Muscle of arm (tissue), 1 donor: ENCODE measurements at regions not wholly inside any gene's neighbourhood (a gene's known extent, or its start where the extent isn't known, plus 50 kb on each side); places are given as distances from the start of the nearest gene placed in this dataset.

Experiments used
- DNase-seq: peaks from one replicate; pipeline ENCODE4 v3.0.0-alpha.2; 2013

- DNase-seq, result no peak
Measured at GRCh38 chr10:113291413-113291812, 261.4 kb upstream of the HABP2 start.

- DNase-seq, result no peak
Measured at GRCh38 chr10:113292086-113292485, 260.8 kb upstream of the HABP2 start.

DNA sequence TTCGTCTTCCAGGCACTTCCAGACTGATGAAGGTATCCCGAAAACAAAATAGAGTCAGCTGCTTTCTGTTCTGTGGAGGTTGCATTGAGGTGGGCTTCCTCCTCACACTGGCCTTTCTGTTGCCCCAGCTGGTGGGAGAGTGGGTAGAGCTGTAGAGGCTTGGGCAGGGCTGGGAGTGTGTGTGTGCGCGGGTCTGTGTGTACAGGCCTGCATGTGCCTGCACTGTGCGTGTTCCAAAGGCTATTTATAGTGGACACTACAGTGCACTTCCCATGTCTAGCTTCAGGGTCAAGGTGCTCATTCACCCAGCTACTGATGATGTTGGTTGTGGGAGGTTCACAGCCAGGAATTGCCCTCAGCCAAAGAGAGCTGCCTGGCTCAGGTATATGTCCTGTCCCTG lies 260.1 kb upstream of the HABP2 start:
- DNase-seq, result no peak

DNA sequence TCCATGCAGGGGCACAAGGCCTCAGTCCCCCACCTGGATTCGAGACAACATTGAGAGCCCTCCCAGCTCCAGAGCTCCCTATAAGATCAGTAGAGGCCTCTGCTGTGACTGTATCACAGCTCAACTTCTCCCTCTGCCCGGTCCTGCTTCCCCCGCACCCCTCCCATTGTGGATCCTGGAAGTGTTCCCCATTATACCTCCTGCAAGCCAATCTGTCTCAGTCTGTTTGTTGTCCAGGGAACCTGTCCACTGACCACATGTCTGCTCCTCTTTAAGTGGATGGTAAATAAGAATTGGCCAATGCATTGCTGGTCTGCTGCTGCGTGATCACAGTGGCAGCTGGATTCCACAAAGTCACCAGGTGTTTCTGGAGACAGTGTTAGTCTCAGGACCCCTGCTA lies 259.7 kb upstream of the HABP2 start:
- DNase-seq, result no peak

DNA sequence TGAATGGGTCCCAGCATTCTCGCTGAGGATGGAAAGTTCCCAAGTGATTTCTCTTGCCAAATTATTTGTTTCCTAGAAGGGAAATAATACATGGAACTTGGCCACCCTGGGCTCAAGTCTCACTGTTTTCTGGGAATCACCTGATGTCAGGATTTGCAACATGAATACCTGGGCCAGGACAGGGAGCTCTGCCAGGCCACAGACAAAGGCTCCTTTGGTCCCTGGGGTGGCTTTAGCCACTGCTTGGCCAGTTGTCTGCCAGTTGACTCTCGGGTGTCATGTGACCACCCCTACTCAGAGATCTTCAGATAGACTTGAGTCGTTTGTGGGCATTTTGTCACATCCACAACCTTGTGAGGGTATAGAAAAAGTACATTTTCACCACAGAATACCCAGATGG lies 258.0 kb upstream of the HABP2 start:
- no peak for DNase-seq

GRCh38 chr10:113297226-113297625 lies 255.6 kb upstream of the HABP2 start:
- no peak for DNase-seq

DNA sequence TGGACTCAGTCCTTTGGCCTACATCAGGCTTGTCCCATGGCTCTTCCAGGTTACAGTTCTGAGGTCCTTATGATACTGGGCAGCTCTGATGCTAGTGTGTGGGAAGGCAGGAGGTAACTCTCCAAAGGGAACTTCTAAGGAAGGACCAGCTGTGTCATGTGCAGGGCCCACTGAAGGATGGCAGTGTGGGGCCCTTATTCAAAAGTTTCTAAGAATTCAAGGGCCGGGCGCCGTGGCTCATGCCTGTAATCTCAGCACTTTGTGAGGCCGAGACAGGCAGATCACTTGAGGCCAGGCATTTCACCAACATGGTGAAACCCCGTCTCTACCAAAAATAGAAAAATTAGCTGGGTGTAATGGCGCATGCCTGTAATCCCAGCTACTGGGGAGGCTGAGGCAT lies 254.2 kb upstream of the HABP2 start:
- no peak for DNase-seq

DNA sequence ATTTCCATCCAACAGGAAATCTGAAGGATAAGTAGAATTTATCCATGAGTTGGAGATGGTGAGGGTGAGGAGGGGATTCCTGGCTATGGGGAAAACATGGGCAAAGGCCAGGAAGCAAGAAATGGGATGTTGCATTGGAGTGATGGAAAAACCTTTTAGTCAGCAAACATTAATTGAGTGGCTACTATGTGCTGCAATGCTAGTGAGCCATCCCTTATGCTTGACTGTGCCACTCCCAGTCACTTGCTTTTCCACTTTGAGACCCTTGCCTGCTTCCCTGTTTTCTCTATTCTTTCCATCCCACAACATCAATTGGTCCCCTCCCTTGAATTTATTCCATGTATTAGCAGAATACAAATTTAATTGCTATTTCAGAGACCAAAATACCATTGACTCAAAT lies 252.7 kb upstream of the HABP2 start:
- no peak for DNase-seq

DNA sequence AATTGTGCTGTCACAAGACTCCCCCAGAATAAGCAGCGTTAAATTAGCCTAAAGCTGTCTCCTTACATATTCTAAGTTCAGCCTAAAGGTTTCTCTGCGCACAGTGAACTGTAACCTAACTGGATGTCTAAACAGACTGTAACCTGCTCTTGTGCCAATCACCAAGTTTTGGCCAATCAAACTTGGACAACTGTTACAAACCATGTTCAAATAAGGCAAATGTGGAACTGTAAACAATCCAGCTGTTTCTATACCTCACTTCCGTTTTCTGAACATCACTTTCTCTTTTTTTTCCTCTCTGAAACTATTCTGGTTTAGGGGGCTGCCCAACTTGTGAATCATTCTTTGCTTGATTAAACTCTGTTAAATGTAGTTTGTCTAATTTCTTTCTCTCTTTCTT lies 252.2 kb upstream of the HABP2 start:
- DNase-seq, result no peak

GRCh38 chr10:113301342-113301984 lies 251.4 kb upstream of the HABP2 start:
- no peak for DNase-seq

DNA sequence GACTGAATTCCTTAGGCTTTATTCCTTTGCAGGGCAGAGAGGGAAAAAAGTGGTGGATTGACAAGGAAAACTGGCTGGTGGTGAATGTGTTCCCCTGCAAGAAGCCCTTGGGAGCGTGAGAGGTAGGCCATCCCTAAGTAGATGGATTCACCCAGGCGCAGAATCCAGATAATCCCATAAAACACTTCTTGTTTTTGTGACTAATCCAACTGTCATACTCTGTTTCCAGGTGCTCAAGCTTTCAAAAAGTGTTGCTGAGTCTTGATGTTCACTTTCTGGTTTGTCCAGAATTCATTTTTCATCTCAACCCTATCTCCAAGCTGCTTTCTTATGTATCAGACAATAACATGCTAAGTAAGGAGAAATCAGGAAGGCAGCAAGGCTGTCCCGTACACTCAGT lies 250.8 kb upstream of the HABP2 start:
- DNase-seq, result no peak

DNA sequence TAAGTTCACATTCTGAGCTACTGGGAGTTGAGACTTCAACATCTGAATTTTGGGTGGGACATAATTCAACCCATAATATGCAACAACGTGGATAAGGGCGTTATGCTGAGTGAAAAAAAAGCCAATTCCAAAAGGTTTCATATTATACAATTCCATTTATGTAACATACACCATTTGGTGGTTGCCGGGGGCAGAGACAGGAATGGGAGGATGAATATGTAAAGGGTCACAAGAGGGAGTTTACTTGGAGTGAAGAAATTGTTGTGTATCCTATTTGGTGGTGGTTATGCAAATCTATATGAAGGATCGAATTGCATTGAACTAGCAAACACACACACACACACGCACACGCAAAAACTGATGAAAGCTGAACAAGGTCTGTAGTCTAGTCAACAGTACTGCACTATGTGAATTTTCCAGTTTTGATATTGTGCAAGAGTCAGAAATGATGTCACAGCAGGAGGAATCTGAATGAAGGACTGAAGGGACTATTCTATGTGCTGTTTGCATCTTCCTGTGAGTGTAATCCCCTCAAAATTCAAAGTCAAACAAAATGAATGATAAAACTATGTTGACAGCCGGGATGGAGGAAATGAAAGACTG lies 249.2 kb upstream of the HABP2 start:
- no peak for DNase-seq

- DNase-seq, result no peak
Measured at GRCh38 chr10:113304726-113305125, 248.1 kb upstream of the HABP2 start.

DNA sequence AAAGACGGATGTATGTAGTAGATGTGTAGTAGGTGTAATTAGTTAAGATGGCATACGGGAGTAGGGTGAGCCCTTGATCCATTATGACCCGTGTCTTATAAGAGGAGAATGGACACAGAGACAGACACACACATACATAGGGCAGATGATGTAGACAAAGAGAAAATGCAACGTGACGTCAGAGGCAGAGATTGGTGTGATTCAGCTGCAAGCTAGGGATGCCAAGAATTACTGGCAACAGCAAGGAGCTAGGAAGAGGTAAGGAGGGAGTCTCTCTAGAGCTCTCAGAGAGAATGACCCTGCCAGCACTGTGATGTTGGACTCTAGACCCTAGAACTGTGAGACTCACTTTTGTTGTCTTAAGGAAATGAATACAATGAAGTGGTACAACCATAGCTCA lies 247.0 kb upstream of the HABP2 start:
- DNase-seq, result peak; percentile 41

GRCh38 chr10:113309791-113310190 lies 243.1 kb upstream of the HABP2 start:
- no peak for DNase-seq

DNA sequence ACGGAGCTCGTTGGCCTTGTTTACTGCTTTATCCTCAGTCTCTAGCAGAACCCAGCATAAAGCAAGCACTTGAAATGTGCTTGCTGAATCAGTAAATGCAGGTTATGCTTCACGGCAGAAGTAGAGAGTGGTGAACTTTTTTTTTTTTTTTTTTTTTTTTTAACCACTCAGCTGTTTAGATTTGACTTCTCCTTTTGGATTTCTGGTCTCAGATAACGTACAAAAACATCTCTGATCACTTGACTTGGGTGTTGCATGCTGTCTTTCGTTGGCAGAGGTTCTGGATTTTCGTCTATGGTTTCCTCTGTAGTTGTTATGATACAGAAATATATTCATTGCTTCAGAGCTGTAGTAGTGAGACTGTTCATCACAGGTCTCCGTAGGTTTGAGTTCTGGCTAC lies 242.5 kb upstream of the HABP2 start:
- DNase-seq, result no peak

GRCh38 chr10:113313048-113313602 lies 239.7 kb upstream of the HABP2 start:
- DNase-seq, result no peak

DNA sequence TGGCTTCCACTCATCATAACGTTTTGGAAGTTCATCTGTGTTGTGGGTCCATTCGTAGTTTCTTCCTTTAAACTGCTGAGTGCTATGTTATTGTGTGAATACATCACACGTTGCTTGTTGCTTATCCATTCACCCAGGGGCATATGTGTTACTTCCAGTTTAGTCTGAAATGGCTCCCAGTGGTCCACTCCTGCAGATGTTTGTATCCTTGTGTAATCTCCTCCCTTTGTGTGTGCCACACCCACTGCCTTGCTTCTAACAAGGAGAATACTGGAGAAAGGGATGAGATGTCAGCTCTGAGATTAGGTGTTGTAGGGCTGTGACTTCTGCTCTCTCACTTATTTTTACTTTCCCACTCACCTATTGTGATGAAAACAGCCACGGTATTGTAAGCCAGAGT lies 239.1 kb upstream of the HABP2 start:
- no peak for DNase-seq

GRCh38 chr10:113316506-113316905 lies 236.3 kb upstream of the HABP2 start:
- DNase-seq, result no peak

DNA sequence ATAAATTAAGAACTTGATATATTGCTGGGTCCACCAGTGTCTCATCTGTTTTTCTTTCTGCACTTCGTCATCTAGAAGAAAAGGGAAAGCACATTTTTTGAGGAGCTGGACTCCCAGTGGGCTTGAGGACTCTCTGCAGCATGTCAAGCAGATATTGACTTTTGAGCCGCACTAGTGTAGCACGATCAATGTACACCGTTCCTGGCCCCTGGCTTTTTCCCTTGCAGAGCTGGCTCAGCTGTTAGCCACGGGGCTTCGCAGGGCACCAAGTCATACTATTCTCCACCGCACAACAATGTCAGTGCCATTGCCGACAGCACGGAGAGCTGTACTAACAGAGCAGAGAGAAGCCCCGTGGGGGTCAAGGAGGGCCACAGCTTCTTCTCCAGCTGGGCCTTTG lies 235.4 kb upstream of the HABP2 start:
- no peak for DNase-seq

DNA sequence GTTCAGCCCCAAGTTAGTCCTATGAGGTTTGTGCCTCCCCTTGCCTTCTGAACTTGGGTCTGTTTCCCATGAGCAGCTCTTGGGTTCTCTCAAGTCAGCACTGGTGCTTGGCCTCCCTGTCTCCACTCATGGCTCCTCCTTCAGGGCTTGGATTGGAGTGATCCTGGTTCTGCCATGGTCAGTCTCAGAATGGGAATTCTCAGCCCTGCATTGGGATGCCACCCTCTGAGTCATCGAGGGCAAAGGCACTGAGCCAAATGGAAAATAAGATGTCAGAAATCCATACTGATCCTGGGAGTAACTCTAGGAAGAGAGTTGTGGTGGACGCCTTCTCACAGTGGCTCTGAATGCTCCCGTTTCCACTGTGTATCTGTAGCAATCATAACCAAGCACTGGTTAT lies 233.4 kb upstream of the HABP2 start:
- no peak for DNase-seq

DNA sequence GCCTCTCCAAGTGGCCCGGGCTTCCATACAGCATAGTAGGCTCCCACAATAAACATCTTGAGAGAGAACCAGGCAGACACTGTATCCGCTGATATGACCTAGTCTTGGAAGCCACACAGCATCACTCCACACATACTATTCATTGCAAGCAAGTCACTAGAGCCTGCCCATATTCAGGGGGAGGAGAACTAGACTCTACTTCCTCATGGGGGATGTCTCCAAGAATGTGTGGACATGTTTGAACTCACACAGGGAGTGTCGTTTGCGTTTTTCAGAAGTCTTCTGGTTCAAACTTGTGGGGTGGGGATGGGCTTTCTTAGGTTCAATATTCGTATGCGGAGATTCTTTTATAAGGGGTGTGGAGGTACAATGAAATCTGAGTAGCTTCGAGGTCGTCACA lies 232.6 kb upstream of the HABP2 start:
- no peak for DNase-seq

DNA sequence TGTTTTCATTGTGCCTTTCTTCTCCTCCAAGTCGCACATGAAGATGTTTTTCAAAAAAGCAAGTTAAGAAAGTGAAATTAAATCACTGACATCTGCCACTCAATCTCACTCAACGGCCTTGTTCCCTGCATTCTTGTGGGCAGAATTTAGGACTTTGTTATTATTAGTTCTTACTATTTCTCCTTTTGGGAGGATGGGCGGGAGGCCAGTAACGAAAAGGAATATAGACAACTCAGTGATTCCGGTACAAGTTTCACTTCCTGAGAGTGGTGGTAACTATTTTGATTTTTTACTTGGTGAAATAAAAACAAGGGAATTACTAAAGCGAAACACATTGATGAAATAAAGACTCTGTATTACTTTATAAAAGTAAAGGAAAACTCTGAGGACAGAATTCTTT lies 231.9 kb upstream of the HABP2 start:
- DNase-seq, result no peak

- no peak for DNase-seq
Measured at GRCh38 chr10:113322843-113323242, 230.0 kb upstream of the HABP2 start.
